ENCODE measurements at regions not wholly inside any gene's neighbourhood (a gene's known extent, or its start where the extent isn't known, plus 50 kb on each side); places are given as distances from the start of the nearest gene placed in this dataset.

DNA sequence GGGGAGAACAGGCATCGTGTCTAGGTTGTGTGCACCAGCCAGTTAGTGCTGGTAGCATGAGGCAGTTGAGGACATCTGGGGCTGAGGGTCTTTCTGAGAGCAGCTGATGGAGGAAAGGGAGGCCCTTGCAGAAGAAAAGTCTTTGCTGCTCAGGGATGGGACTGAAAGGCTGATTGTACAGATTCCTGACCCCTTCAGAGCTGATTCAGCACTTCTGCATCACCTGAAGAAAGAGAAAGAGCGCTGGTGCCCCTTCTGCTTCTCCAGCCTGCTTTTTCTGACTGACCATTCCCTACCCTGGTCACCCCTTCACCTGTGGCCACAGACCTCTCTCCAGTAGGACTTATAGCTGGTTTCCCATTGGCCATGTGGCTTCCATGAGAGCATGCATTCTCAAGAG is 476.2 kb downstream of the TSHZ3 start:
- TF ChIP-seq, protein P1, sequence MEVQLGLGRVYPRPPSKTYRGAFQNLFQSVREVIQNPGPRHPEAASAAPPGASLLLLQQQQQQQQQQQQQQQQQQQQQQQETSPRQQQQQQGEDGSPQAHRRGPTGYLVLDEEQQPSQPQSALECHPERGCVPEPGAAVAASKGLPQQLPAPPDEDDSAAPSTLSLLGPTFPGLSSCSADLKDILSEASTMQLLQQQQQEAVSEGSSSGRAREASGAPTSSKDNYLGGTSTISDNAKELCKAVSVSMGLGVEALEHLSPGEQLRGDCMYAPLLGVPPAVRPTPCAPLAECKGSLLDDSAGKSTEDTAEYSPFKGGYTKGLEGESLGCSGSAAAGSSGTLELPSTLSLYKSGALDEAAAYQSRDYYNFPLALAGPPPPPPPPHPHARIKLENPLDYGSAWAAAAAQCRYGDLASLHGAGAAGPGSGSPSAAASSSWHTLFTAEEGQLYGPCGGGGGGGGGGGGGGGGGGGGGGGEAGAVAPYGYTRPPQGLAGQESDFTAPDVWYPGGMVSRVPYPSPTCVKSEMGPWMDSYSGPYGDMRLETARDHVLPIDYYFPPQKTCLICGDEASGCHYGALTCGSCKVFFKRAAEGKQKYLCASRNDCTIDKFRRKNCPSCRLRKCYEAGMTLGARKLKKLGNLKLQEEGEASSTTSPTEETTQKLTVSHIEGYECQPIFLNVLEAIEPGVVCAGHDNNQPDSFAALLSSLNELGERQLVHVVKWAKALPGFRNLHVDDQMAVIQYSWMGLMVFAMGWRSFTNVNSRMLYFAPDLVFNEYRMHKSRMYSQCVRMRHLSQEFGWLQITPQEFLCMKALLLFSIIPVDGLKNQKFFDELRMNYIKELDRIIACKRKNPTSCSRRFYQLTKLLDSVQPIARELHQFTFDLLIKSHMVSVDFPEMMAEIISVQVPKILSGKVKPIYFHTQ (CRISPR knock-in tag; IDR thresholded peaks at IDR 0.05) = no peak
- TF ChIP-seq, protein P2, sequence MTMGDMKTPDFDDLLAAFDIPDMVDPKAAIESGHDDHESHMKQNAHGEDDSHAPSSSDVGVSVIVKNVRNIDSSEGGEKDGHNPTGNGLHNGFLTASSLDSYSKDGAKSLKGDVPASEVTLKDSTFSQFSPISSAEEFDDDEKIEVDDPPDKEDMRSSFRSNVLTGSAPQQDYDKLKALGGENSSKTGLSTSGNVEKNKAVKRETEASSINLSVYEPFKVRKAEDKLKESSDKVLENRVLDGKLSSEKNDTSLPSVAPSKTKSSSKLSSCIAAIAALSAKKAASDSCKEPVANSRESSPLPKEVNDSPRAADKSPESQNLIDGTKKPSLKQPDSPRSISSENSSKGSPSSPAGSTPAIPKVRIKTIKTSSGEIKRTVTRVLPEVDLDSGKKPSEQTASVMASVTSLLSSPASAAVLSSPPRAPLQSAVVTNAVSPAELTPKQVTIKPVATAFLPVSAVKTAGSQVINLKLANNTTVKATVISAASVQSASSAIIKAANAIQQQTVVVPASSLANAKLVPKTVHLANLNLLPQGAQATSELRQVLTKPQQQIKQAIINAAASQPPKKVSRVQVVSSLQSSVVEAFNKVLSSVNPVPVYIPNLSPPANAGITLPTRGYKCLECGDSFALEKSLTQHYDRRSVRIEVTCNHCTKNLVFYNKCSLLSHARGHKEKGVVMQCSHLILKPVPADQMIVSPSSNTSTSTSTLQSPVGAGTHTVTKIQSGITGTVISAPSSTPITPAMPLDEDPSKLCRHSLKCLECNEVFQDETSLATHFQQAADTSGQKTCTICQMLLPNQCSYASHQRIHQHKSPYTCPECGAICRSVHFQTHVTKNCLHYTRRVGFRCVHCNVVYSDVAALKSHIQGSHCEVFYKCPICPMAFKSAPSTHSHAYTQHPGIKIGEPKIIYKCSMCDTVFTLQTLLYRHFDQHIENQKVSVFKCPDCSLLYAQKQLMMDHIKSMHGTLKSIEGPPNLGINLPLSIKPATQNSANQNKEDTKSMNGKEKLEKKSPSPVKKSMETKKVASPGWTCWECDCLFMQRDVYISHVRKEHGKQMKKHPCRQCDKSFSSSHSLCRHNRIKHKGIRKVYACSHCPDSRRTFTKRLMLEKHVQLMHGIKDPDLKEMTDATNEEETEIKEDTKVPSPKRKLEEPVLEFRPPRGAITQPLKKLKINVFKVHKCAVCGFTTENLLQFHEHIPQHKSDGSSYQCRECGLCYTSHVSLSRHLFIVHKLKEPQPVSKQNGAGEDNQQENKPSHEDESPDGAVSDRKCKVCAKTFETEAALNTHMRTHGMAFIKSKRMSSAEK (CRISPR knock-in tag; IDR thresholded peaks at IDR 0.05; ENCODE audit: borderline replicate concordance) = no peak
- TF ChIP-seq JUN (CRISPR knock-in tag; IDR thresholded peaks at IDR 0.05) = no peak
- no peak for TF ChIP-seq GABPB1 (CRISPR knock-in tag; IDR thresholded peaks at IDR 0.05)
- TF ChIP-seq, protein P3, sequence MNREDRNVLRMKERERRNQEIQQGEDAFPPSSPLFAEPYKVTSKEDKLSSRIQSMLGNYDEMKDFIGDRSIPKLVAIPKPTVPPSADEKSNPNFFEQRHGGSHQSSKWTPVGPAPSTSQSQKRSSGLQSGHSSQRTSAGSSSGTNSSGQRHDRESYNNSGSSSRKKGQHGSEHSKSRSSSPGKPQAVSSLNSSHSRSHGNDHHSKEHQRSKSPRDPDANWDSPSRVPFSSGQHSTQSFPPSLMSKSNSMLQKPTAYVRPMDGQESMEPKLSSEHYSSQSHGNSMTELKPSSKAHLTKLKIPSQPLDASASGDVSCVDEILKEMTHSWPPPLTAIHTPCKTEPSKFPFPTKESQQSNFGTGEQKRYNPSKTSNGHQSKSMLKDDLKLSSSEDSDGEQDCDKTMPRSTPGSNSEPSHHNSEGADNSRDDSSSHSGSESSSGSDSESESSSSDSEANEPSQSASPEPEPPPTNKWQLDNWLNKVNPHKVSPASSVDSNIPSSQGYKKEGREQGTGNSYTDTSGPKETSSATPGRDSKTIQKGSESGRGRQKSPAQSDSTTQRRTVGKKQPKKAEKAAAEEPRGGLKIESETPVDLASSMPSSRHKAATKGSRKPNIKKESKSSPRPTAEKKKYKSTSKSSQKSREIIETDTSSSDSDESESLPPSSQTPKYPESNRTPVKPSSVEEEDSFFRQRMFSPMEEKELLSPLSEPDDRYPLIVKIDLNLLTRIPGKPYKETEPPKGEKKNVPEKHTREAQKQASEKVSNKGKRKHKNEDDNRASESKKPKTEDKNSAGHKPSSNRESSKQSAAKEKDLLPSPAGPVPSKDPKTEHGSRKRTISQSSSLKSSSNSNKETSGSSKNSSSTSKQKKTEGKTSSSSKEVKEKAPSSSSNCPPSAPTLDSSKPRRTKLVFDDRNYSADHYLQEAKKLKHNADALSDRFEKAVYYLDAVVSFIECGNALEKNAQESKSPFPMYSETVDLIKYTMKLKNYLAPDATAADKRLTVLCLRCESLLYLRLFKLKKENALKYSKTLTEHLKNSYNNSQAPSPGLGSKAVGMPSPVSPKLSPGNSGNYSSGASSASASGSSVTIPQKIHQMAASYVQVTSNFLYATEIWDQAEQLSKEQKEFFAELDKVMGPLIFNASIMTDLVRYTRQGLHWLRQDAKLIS (CRISPR knock-in tag; IDR thresholded peaks at IDR 0.05; ENCODE audit: borderline replicate concordance) = no peak
- DNase-seq (ENCODE audit: low spot score) = no peak
- Mint-ChIP-seq H3K4me1 (no peaks in the 10 kb centered on the region), H3K9me3 (peaks cover 8% of the 10 kb centered on the region), H3K27ac (no peak overlapping the region), H3K4me3 (no peak overlapping the region), H3K27me3 (ENCODE audit: low read depth) (no peaks in the 10 kb centered on the region; the same call in 1 of the 2 replicates), H3K36me3 (peaks cover 3% of the 10 kb centered on the region; the same call in 1 of the 2 replicates)
- ChIA-PET POLR2A (no interaction called here), CTCF (no interaction called here)
- no peak for ATAC-seq

DNA sequence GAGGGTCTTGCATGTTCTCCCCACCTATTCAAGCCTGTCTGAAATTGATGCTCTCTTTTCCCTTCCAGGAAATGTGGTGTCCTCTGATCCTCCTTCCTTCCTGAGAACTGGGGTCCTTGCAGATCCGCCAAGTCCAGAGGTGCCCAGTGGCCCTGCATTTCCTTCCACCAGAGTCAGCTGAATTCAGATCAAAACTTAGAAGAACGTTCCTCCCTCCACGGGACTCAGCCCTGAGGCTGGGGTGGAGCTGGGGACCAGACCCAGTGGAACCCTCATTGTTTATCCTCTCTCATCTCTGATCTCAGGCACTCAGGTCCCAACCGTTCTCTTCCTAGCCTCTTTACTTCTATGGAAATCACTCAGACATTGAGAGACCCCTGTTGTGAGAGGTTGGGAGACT is 477.3 kb downstream of the TSHZ3 start:
- ATAC-seq = no peak
- POLR2A ChIA-PET = interaction anchor here (0.5 kb wide), 1 partner anchor 12 kb away, joined by 3 read pairs; no protein-coding TSS in a partner anchor
- H3K36me3 Mint-ChIP-seq = peaks cover 12% of the 10 kb centered on the region
- no peak overlapping the region for H3K4me3 Mint-ChIP-seq
- no peak for DNase-seq (ENCODE audit: low spot score)
- H3K27ac Mint-ChIP-seq = no peak overlapping the region
- H3K27me3 Mint-ChIP-seq (ENCODE audit: low read depth) = no peaks in the 10 kb centered on the region; the same call in 1 of the 2 replicates
- CTCF ChIA-PET = no interaction called here
- H3K9me3 Mint-ChIP-seq = peaks cover 18% of the 10 kb centered on the region
- no peaks in the 10 kb centered on the region for H3K4me1 Mint-ChIP-seq
- TF ChIP-seq ZNF219 (CRISPR knock-in tag; IDR thresholded peaks at IDR 0.05; ENCODE audit: borderline replicate concordance) (no peak), ZNF396 (CRISPR knock-in tag; IDR thresholded peaks at IDR 0.05; ENCODE audit: borderline replicate concordance) (no peak), CREB1 (CRISPR knock-in tag; IDR thresholded peaks at IDR 0.05) (no peak)
- TF ChIP-seq, protein P4, sequence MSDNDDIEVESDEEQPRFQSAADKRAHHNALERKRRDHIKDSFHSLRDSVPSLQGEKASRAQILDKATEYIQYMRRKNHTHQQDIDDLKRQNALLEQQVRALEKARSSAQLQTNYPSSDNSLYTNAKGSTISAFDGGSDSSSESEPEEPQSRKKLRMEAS (CRISPR knock-in tag; IDR thresholded peaks at IDR 0.05) = no peak

DNA sequence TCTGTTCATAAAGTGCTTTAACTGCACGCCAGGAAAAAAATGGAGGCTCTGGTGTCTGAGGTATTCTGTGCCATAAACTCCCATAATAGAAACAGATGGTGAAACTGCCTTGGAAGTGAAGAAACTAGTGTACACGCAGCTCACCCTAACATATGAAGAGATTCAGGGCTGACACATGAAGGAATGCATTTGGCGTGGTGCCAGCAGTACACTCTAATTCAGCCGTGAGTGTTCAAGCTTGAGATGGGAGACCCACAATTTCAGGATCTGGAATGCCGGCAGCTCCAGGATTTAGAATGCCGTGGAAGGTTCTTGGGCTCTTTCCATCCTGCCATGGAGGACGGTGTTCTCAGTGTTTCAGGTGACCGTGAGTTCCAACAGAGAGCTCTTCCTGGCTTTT is 478.4 kb downstream of the TSHZ3 start:
- Mint-ChIP-seq H3K4me1 (no peaks in the 10 kb centered on the region), H3K4me3 (no peak overlapping the region), H3K9me3 (peaks cover 27% of the 10 kb centered on the region), H3K36me3 (peaks cover 13% of the 10 kb centered on the region), H3K27ac (no peak overlapping the region), H3K27me3 (ENCODE audit: low read depth) (no peaks in the 10 kb centered on the region; the same call in 1 of the 2 replicates)
- DNase-seq (ENCODE audit: low spot score) (no peak), ATAC-seq (no peak)
- ChIA-PET CTCF (no interaction called here), POLR2A (no interaction called here)
- TF ChIP-seq ETV6 (CRISPR knock-in tag; IDR thresholded peaks at IDR 0.05) (no peak), RORB (CRISPR knock-in tag; IDR thresholded peaks at IDR 0.05) (no peak), TCF7 (CRISPR knock-in tag; IDR thresholded peaks at IDR 0.05; ENCODE audit: low read depth) (no peak), ZNF423 (CRISPR knock-in tag; IDR thresholded peaks at IDR 0.05) (no peak), ZBTB21 (CRISPR knock-in tag; IDR thresholded peaks at IDR 0.05; ENCODE audit: borderline replicate concordance) (no peak), MXD4 (CRISPR knock-in tag; IDR thresholded peaks at IDR 0.05; ENCODE audit: borderline replicate concordance) (no peak)
- TF ChIP-seq, protein P5, sequence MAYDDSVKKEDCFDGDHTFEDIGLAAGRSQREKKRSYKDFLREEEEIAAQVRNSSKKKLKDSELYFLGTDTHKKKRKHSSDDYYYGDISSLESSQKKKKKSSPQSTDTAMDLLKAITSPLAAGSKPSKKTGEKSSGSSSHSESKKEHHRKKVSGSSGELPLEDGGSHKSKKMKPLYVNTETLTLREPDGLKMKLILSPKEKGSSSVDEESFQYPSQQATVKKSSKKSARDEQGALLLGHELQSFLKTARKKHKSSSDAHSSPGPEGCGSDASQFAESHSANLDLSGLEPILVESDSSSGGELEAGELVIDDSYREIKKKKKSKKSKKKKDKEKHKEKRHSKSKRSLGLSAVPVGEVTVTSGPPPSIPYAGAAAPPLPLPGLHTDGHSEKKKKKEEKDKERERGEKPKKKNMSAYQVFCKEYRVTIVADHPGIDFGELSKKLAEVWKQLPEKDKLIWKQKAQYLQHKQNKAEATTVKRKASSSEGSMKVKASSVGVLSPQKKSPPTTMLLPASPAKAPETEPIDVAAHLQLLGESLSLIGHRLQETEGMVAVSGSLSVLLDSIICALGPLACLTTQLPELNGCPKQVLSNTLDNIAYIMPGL (CRISPR knock-in tag; IDR thresholded peaks at IDR 0.05) = no peak
- TF ChIP-seq, protein P4 (CRISPR knock-in tag; IDR thresholded peaks at IDR 0.05) = no peak
